ENCODE measurements at regions not wholly inside any gene's neighbourhood (a gene's known extent, or its start where the extent isn't known, plus 50 kb on each side); places are given as distances from the start of the nearest gene placed in this dataset.

- TF ChIP-seq CTCF (IDR thresholded peaks at IDR 0.05): no peak
- TF ChIP-seq REST (IDR thresholded peaks at IDR 0.05; ENCODE audit: insufficient read depth in 1 of 2, low read depth in 2 of 2, low read length in 1 of 2): no peak
Measured at GRCh38 chr12:109653890-109654289, 59.7 kb upstream of the FAM222A start.

Data from Panc1 (cell line).